ENCODE measurements at regions not wholly inside any gene's neighbourhood (a gene's known extent, or its start where the extent isn't known, plus 50 kb on each side); places are given as distances from the start of the nearest gene placed in this dataset.

- TF ChIP-seq, protein P1, sequence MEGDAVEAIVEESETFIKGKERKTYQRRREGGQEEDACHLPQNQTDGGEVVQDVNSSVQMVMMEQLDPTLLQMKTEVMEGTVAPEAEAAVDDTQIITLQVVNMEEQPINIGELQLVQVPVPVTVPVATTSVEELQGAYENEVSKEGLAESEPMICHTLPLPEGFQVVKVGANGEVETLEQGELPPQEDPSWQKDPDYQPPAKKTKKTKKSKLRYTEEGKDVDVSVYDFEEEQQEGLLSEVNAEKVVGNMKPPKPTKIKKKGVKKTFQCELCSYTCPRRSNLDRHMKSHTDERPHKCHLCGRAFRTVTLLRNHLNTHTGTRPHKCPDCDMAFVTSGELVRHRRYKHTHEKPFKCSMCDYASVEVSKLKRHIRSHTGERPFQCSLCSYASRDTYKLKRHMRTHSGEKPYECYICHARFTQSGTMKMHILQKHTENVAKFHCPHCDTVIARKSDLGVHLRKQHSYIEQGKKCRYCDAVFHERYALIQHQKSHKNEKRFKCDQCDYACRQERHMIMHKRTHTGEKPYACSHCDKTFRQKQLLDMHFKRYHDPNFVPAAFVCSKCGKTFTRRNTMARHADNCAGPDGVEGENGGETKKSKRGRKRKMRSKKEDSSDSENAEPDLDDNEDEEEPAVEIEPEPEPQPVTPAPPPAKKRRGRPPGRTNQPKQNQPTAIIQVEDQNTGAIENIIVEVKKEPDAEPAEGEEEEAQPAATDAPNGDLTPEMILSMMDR (IDR thresholded peaks at IDR 0.05; ENCODE audit: low read depth, low read length) = no peak
- TF ChIP-seq EZH2phosphoT487 (IDR thresholded peaks at IDR 0.05; ENCODE audit: low read depth) = no peak
Measured at GRCh38 chr11:42170601-42171000, 711.1 kb upstream of the LRRC4C start.

Data from OCI-LY3 (cell line).